Activated CD4-positive, CD25-positive, alpha-beta regulatory T cell (primary cell): ENCODE measurements at regions not wholly inside any gene's neighbourhood (a gene's known extent, or its start where the extent isn't known, plus 50 kb on each side); places are given as distances from the start of the nearest gene placed in this dataset.
"Not testable (repeated sequence)": the region's sequence is repeated elsewhere in the genome, so short reads cannot be mapped to it uniquely, and the experiment has no call there.

ENCODE experiments used
- DNase-seq, 4 experiments: peaks; one replicate each; lab custom pipeline; 2025; lab: John Stamatoyannopoulos, UW

GRCh38 chr6:167690167-167690922, 136.4 kb upstream of the AFDN start:
- not testable (repeated sequence) for DNase-seq

GRCh38 chr6:167690931-167691330, 135.8 kb upstream of the AFDN start:
- no peak for DNase-seq

- DNase-seq, result no peak
These were observed 135.0 kb upstream of the AFDN start for GRCh38 chr6:167691533-167692312.

- DNase-seq, result not testable (repeated sequence)
These were observed 133.2 kb upstream of the AFDN start for GRCh38 chr6:167693478-167693877.

- DNase-seq, result no peak
These were observed 130.9 kb upstream of the AFDN start for GRCh38 chr6:167695831-167696230.

GRCh38 chr6:167696296-167696695, 130.4 kb upstream of the AFDN start:
- DNase-seq, result no peak

GRCh38 chr6:167697316-167697715, 129.4 kb upstream of the AFDN start:
- no peak for DNase-seq

- no peak for DNase-seq
These were observed 128.2 kb upstream of the AFDN start for GRCh38 chr6:167698540-167698939.

GRCh38 chr6:167699141-167699931, 127.4 kb upstream of the AFDN start:
- peak in 1 of 4 experiments; percentile 6 for DNase-seq

GRCh38 chr6:167700199-167700598, 126.5 kb upstream of the AFDN start:
- DNase-seq, result no peak

GRCh38 chr6:167701010-167701409, 125.7 kb upstream of the AFDN start:
- no peak for DNase-seq

GRCh38 chr6:167702241-167702827, 124.4 kb upstream of the AFDN start:
- no peak for DNase-seq

- DNase-seq, result no peak
These were observed 123.4 kb upstream of the AFDN start for GRCh38 chr6:167703347-167703746.

GRCh38 chr6:167703781-167704180, 122.9 kb upstream of the AFDN start:
- no peak for DNase-seq

- no peak for DNase-seq
These were observed 122.3 kb upstream of the AFDN start for GRCh38 chr6:167704396-167704901.

- DNase-seq, result no peak
These were observed 121.4 kb upstream of the AFDN start for GRCh38 chr6:167705211-167705750.

GRCh38 chr6:167706313-167707109, 120.2 kb upstream of the AFDN start:
- DNase-seq, result peak in 1 of 4 experiments; percentile 11

GRCh38 chr6:167707686-167708500, 118.8 kb upstream of the AFDN start:
- DNase-seq, result no peak

GRCh38 chr6:167708501-167709094, 118.1 kb upstream of the AFDN start:
- no peak for DNase-seq
